KG1 (cell line): ENCODE measurements at regions not wholly inside any gene's neighbourhood (a gene's known extent, or its start where the extent isn't known, plus 50 kb on each side); places are given as distances from the start of the nearest gene placed in this dataset.

ENCODE experiments used
- DNase-seq: peaks from one replicate; lab custom pipeline; 2025; lab: John Stamatoyannopoulos, UW

DNA sequence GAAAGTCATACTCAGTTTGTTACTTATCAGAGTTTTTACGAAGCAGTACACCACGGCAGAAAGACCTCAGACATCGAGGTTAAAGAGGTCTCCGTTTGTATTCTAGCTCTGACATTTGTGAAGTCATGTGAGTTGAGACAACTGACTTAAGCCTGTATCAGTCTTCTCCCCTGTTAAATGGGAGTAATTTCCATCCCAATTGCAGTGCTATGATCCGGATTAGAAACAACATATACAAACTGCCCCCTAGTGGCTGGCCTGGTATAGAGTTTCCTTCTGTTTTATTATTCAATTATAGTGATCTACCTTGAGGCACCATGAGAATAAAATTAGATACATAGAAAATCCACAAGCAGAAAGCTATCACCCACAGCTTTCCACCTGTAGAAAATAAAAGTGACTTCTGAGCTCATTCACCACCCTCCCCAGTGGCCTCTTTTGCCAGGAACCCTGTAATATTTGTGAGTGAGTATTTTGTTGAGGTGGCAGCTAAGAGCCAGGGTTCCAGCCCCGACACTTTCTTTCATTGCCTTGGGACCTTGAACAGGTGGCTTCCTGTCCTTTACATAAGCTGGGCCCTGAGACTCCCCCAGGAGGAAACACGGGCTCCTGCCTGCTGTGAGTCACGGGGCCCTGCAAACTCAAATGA, 607.2 kb upstream of the MGMT start:
- peak; percentile 8 for DNase-seq

DNA sequence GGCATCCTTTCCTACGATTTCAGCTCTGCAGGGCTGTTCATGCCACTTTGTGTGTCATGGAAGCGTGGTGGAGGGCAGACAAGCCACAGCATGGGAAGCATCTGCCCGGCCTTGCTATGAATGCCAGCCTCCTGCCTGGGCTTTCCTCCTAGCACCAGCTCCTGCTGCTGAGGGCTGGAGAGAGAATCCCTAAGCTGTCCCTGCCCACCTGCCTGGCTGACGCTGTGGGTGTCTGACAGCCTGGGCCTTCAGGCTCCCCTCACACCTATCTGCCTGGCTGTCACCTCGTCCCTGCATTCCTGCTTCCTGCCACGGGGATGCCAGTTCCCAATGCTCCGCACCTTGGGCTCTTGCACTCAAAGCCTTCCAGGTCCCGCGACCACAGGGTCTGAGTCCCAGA, 606.5 kb upstream of the MGMT start:
- DNase-seq = no peak

DNA sequence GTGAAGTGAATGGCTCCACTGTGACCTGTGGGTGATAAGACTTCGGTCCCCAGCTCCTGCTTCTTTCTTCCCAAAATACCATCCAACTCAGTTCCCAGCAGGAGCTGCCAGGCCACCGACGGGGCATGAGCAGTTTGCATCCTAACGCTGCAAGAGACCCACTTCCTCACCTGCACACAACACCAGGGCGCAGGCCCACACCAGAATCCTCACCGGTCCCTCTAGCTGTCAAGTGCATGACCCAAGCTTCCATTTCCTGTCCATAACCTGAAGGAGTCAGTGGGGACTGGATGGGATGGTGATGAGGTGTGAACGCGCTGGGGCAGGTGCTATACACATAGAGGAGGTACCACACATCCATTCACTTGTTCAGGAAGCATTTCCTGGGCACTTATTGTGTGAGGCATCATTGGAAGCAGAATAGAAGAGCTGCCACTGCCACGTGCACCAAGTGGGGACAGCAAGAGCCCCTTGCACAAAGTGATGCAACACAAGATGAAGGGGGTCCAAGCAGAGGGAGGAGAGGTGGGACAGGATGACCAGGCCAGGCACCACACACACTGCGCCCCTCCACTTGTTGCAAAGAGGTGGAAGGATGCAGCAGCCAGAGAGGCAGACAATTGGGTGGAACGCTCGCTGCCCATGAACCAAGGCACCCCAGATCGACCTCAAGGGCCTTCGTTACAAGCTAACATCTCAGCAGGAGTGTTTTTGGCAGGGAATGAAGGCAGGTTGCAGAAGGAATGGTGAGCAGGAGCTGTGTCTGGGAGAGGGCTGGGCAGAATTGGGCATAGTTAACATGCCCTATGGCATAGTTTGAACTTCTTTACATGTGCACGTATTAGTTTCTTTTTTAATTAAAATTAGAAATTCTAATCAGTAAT, 605.8 kb upstream of the MGMT start:
- no peak for DNase-seq

DNA sequence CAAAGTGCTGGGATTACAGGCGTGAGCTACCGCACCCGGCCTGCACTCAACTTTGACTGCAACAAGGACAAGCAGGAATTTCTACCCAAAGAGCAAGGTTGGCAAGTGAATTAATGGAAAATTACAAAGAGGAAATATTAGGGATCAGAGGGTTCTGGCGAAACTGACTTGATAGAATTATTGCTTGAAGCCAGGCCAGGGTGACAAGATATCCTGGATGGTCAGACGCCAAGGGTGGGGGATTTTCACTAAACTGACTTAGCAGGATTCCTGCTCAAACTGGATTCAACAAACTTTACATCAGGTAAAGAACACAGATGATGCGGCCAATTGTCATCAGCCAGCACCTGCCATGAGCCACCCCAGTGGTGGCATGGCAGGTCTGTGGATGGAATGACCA, 603.6 kb upstream of the MGMT start:
- DNase-seq = no peak

DNA sequence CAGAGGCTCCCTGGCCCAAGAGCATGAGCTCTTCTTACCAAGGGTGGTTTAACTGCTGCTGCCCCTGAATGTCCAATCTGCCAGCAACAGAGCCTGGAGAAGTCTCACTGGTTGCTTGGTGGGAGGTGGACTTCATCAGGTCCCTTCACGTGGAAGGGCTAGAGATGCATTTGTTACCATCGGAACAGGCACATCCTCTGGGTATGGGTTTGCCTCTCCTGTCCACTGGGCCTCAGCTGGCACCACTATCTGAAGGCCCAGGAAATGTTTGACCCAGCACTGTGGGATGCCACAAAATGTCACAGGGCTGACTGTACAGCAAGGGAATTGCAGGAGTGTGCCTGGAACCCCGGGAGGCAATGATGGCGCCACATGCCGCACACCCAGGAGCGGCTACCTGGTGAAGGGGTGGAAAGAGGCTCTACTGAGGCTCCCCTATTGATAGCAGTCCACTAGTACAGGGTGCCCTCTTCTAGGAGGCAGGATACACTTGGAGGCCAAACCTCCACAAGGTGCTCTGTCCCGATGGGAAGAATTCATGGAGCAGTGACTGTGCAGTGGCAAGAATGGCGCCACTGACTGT, 603.1 kb upstream of the MGMT start:
- DNase-seq = no peak

DNA sequence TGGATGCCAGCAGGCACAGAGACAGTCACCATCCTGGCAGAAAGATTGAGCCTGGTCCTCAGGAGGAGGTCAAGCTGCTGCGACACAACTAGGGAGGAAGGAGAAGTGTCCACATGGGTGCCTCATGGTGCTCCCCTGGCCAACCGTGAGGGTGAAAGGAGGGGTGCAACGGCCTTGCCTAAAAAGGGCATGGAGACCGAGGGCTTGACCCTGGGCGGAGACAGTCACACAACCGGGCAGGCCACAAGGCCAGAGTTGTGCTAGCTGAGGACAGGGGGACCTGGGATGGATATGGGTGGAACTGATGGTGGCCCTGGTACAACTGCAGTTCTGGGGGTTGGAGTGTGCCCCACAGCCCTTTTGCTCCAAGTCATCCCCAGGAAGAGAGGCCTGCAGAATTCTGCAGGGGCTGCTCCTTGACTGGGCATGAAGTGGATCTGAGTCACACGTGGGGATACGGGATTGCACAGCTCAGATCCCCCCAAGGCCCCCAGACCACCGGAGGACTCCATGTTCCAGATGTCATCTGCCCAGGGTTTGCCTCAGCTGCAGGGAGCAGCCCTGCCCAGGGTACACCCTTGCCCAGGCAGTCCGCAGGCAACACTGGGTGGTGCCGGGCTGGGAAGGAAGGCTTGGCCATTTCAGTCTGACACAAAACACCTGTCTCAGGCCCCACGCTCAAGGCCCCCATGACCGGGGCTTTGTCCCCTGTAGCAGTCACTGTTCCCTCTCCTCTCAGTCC, 602.3 kb upstream of the MGMT start:
- DNase-seq = no peak

DNA sequence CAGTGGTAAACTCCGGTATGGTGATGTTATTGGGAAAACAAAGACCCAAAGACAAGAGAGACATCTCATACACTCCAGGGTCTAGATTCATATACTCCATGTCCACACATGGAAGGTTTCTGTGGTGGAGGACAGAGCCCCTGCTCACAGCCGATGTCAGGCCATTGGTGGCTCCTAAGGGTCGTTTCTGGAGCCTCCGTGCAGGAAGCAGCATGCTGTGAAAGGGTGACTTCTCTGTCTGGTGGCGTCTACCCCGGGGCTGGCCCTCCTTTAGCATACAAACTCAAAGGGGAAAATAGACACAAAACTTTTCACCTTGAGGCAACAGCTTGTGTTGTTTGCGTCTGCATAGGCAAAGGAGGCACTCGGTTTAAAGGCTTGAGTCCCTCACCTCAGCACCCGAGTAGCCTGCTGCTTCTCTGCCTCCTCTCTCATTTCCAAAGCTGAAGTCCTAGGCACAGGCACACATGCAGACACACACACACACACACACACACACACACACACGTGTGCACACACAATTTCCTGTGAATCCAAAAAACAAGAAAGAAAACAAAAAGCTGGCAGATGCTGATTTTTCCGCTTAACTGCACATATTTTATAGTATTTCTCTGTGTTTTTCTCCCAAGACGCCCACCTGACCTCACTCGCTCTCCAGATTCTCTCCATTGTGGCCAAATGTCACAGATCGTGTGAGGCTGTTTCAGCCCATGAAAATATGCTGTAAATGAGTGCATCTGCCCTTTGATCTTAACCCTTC, 601.4 kb upstream of the MGMT start:
- no peak for DNase-seq

DNA sequence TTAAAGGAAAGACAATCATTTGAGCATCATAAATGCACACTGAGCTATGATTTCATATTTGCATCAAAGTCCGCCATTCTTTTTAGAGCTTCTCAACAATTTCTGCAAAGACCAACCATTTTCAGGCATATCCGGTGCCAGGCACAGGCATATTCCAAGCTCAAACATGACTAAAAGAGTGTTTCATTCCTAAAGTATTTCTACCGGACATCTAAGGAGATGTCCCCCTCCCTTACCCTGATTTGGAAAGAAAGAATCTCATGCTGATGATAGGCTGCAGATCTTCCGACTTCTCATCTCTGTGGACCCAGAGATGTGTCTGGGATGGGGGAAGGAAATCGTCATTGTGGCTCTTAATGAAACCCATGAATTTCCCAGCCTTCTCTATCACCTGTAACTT, 600.5 kb upstream of the MGMT start:
- DNase-seq = no peak

DNA sequence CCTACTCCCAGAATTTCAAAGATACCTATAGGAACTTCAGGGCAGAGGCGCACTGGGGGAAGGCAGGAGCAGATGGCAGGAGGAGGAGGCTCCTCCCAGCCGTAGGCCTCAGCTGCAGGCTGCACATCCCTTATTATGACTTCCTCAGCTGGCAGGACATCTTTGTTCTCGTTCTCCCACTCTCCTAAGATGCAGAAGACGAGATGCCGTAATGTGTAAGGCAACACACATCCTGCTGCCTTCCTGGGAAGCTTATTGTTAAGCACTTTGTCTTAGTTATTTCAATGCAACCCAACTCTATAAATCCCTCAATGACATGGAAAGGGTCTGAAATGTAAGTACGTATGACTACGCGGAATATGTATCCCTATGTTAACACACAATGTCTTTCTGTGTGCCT, 599.8 kb upstream of the MGMT start:
- no peak for DNase-seq

DNA sequence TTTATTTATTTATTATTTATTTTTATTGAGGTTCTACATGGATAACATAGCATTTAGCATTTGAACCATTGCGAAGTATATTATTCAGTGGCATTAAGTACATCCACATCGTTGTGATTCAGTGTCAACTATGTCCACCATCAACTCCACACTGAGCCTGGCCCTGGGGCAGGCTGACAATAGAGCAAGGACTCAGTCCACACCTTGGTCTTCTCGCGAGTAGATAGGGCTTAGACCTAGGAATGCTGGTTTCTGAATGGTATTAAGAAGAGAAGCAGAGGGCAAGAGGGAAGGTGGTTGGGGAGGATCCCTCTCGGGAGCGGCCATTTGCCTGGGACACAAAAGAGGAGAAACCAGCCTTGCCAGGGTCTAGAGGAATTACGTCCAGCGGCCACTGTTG, 599.2 kb upstream of the MGMT start:
- DNase-seq = no peak

DNA sequence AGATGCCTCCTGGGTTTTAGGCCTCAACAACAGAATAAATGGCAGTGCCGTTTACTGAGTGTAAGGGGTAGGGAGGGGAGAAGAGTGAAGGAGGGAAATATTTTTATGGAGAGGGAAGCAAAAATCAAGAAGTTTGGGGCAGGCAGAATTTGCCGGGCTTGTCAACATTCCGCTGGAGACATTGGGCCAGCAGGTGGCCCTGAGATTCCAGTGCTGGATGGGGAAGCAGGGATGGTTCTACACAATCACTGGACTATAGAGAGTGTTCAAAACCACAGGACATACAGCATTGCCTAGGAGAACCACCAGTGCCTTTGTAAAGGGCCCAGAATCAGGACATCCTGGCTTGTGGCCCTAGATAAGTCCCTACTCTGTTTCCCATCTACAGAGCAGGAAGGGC, 598.6 kb upstream of the MGMT start:
- DNase-seq = no peak

DNA sequence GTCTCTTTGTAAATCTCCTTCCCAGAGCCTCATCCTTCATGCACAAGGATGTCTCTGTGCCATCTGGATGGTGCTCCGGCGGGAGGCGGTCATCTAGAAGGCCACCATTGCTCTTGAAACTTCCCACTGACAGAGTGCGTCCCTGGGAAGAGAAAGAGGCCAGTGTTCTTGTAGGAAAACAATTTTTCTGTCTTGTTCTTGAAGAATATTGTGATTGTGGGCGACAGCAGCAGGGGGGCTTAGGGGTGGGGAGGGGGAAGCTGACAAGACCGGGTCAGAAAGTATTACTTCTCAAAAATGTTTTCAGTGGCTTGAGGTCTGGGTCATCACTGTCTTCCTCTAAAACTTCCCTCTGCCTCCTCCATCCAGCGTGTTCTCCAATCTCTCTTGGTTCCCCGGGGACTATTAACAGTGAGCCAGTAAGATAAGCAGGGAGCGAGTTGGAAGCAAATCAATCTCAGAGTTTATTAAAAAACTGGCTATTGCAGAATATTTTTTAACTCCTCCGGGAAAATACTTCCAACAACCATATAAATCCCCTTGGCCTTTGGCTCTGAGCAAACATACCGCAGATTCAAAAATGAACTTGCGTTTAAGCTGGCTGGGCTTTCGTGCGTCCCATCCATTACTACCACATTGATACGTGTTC, 597.8 kb upstream of the MGMT start:
- no peak for DNase-seq

DNA sequence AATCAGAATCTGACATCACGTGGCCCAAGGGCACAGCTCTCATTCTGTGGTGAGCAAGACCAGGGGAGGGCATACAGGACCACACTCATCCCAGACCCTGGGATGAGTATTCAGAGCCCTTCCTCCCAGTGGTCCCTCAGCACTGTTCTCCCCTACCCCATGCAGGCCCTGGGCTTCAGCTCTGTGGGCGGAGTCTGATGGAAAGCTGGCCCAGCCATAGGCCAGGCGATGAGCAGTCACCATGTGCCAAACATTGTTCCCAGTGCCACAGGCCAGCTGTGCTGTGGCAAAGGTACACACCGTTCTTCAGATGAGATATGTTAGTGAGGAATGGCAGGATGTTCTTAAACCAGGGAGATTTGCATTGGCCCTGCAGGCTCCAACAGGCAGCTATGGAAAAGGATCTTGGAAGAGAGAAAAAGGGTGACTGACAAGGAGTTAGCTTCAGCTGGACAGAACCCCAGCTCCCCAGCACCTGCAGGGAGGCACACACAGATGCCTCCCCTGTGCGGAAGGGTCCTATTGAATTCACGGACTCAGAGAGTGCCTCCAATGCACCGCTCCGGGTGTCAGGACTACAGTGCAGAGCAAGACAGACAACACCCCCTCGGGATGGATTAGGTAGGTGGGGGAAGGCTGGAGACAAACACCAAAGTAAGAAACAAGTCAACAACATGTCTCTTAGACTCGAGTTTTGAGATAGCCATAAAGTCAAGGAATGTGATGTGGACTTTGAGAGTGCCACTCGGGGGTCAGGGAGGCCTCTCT, 596.0 kb upstream of the MGMT start:
- no peak for DNase-seq

DNA sequence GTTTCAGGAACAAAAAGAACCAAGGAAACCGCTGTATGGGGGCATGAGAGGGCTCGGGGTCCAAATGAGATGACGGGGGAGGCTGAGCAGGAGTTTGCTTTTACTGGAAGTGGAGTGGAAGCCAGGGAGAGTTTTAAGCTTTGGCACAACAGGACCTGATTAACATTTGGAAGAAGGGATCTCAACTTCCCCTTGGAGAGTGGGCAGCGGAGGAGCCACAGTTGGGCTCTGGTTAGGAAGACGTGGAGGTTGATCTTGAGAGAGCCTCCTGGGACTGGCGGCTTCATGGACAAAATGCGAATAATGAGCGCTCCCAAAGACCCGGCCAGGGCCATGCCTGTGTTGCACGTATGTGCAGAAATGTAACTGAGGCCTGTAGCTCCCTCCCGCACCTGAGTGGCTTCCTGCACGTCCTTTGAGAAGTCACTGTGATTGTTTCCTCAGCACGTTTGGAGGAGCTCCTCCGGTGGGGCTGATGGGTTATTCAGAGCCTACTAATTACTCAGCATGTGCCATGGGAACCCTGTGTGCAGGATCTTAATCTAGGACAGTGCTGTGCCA, 595.3 kb upstream of the MGMT start:
- no peak for DNase-seq

DNA sequence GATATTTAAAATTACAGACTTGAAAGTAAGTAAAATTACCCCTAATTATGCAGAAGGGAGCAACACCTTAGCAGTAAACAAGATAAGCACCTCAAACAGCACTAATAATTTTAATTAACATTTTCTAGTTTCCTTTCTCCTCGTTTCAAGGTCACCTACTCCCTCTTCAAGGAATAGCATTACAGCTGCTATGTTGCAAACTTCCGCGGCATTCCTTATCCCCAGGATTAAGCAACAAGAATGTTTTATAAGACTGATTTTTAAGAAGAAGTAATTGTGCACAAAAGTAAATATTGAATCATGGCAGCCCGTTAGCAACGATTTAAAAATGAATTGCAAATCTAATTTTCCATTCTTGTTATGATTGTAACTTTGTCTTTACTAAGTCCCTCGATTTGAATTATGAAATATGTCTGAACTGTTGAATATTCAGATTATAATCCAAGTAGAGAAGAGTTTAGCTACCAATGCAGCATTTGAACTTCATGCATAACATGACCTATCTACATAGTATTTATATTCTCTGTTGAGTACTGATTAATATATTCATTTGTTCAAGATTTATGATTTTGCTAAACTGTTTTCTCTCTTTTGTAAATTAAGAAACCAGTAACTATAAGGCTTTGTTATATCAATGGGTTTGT, 593.5 kb upstream of the MGMT start:
- DNase-seq = no peak

DNA sequence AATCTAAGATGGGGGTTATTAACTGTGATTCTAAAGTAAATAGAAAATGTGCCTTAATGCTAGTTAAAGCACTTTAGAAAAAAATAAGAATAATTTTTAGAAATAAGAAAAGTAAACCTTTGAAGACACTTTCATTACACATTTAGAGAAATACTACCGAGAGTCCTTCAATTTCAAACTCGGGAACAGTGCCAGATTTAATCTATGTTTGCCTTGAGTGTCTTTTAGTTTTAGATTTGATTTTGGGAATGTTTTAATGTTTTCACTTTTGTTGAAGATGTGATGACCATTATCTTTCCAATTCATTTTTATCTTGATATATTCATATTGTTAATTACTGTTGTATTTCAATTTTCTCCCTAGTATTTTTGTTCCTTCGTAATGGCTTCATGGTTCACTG, 592.7 kb upstream of the MGMT start:
- DNase-seq = no peak

DNA sequence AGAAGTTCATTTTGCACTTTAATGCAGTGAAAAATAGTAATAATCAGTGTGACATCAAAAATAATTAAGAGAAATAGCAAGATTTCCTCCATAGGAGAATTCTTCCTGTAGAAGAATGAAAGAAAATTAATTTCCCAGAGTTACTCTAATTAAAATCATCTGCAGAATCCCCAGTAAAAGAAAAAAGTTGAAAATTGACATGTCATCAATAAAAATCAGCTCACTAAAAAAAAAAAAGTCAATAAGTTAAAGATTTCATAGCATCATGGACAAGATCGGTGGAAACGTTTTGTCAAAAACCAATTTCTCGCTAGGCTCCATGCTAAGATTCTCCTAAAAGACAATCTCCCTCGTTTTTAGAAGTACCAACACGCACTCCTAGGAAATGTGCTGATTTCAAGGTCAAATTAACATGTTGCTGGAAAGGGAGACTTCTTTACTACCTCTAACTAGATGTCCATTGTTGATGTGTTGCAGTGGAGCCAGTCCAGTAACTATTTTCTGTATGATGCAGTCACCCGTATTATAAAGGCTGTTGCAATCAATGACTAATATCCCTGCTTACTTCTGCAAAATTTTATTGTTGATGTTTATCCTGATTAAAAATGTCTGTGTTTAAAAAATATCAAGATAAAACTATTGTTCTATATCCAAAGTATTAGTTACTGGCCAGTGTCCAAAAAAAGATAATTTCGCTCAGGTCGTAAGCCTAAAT, 591.9 kb upstream of the MGMT start:
- no peak for DNase-seq

DNA sequence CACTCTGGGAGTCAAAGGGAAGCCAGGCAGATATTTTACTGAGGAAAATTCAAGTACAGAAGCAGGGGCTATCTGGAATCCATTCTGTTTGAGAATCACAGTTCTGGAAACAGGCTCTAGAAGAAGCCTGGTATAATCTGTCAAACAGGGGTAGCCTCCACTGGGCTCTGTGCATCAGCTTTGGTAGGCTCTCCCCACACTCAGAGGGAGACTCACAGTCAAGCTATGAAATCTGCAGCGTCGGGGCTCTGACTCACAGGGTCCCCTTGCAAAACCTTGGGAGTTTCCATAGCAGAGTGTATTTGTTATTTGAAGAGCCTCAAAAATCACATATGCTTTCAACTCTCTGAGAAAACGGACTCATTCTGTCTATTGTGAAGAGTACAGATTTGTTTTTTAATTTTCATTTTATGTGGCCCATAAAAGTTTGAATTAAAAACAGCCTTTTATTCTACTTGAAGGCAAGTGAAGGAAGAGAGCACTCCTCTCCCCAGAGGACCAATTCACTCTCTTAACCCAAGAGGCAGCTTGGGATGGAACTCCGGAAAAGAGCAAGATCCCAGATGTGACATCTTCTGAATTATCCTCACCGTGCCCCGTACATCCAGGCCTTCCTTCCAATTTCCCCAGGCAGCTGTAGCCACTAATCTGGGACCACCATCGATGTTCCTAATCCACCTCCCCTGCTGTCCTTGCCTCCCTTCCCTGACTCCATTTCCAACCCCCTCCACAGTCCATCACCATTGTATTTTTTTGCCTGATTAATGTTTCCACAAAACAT, 590.9 kb upstream of the MGMT start:
- DNase-seq = no peak
